Endothelial cell (in vitro differentiated cells): ENCODE measurements at regions not wholly inside any gene's neighbourhood (a gene's known extent, or its start where the extent isn't known, plus 50 kb on each side); places are given as distances from the start of the nearest gene placed in this dataset.

Source experiments
- DNase-seq: peaks from one replicate; pipeline ENCODE4 v3.0.0; 2021; ENCODE audit warnings: low spot score
- H3K27ac Mint-ChIP-seq: one replicate; pipeline ENCODE4 v1.8.0; 2021; ENCODE audit warnings: mixed read lengths, inconsistent platforms; ENCODE audit not compliant: unreplicated experiment
- H3K27me3 Mint-ChIP-seq: one replicate; pipeline ENCODE4 v1.8.0; 2021; ENCODE audit warnings: mild to moderate bottlenecking, moderate library complexity, mixed read lengths, inconsistent platforms; ENCODE audit not compliant: unreplicated experiment
- H3K36me3 Mint-ChIP-seq: one replicate; pipeline ENCODE4 v1.8.0; 2021; ENCODE audit warnings: mild to moderate bottlenecking, low read depth, mixed read lengths, inconsistent platforms; ENCODE audit not compliant: unreplicated experiment
- H3K4me1 Mint-ChIP-seq: one replicate; pipeline ENCODE4 v1.8.0; 2021; ENCODE audit warnings: mild to moderate bottlenecking, mixed read lengths, inconsistent platforms; ENCODE audit not compliant: unreplicated experiment
- H3K4me3 Mint-ChIP-seq: one replicate; pipeline ENCODE4 v1.8.0; 2021; ENCODE audit warnings: mild to moderate bottlenecking, mixed read lengths, inconsistent platforms; ENCODE audit not compliant: unreplicated experiment
- H3K9me3 Mint-ChIP-seq: one replicate; pipeline ENCODE4 v1.8.0; 2021; ENCODE audit warnings: mixed read lengths, inconsistent platforms; ENCODE audit not compliant: unreplicated experiment
- CTCF ChIP-seq: fragments of 200-600 bp; sonication (generic); IDR thresholded peaks from one replicate; pipeline ENCODE4 v1.5.0; 2021; ENCODE audit warnings: antibody characterized with exemption; ENCODE audit not compliant: unreplicated experiment

DNA sequence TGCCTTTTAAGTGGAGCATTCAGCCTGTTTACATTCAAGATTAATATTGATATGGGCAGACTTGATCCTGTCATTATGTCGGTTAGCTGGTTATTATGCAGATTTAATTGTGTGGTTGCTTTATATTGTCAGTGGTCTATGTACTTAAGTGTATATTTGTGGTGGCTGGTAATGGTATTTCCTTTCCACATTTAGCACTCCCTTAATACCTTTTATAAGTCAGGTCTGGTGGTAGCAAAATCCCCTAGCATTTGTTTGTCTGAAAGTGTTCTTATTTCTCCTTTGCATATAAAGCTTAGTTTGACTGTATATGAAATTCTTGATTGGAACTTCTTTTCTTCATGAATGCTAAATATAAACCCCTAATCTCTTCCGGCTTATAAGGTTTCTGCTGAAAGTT is 403.7 kb upstream of the EPHA5 start:
- DNase-seq, result no peak
- TF ChIP-seq CTCF, result no peak
- Mint-ChIP-seq H3K27me3 (no peaks in the 10 kb centered on the region), H3K9me3 (no peaks in the 10 kb centered on the region), H3K4me3 (no peak overlapping the region), H3K27ac (no peak overlapping the region), H3K36me3 (no peaks in the 10 kb centered on the region), H3K4me1 (no peaks in the 10 kb centered on the region)

- no peak for TF ChIP-seq CTCF
- Mint-ChIP-seq H3K27ac (no peak overlapping the region), H3K4me3 (no peak overlapping the region), H3K36me3 (no peaks in the 10 kb centered on the region), H3K9me3 (no peaks in the 10 kb centered on the region), H3K4me1 (no peaks in the 10 kb centered on the region), H3K27me3 (no peaks in the 10 kb centered on the region)
- DNase-seq, result no peak
These were observed 401.6 kb upstream of the EPHA5 start for GRCh38 chr4:66071911-66072310.

GRCh38 chr4:66062921-66063320 is 392.6 kb upstream of the EPHA5 start:
- TF ChIP-seq CTCF, result no peak
- no peak overlapping the region for H3K4me3 Mint-ChIP-seq
- H3K9me3 Mint-ChIP-seq, result no peaks in the 10 kb centered on the region
- H3K27ac Mint-ChIP-seq, result no peak overlapping the region
- DNase-seq, result no peak
- peaks cover 3% of the 10 kb centered on the region for H3K4me1 Mint-ChIP-seq
- no peaks in the 10 kb centered on the region for H3K36me3 Mint-ChIP-seq
- H3K27me3 Mint-ChIP-seq, result no peaks in the 10 kb centered on the region

DNA sequence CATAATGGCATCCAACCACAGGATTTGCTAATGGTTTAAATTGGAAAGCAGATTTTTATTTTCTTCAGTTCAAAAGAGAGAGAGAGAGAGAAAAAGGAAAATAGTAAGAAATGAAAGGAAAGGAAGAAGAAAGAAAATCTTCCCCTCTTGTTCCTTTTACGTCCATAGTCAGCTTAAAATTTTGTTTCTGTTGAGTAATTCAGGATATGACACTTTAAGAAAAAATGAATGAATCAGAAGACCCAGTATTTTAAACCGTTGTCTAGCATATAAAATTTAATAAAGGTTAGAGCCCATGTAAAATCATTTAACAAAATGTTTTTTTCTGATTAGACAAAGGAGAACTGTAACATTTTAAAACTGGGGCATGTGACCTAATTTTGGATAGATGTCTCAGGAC is 391.8 kb upstream of the EPHA5 start:
- Mint-ChIP-seq H3K9me3 (no peaks in the 10 kb centered on the region), H3K4me3 (no peak overlapping the region), H3K36me3 (no peaks in the 10 kb centered on the region), H3K4me1 (peaks cover 3% of the 10 kb centered on the region), H3K27me3 (no peaks in the 10 kb centered on the region), H3K27ac (no peak overlapping the region)
- DNase-seq, result no peak
- TF ChIP-seq CTCF, result no peak

- peaks cover 3% of the 10 kb centered on the region for H3K4me1 Mint-ChIP-seq
- DNase-seq, result no peak
- H3K9me3 Mint-ChIP-seq, result no peaks in the 10 kb centered on the region
- no peaks in the 10 kb centered on the region for H3K27me3 Mint-ChIP-seq
- TF ChIP-seq CTCF, result no peak
- no peak overlapping the region for H3K4me3 Mint-ChIP-seq
- H3K36me3 Mint-ChIP-seq, result no peaks in the 10 kb centered on the region
- H3K27ac Mint-ChIP-seq, result no peak overlapping the region
These were observed 389.3 kb upstream of the EPHA5 start for GRCh38 chr4:66059556-66059955.
